KOPT-K1 (cell line): ENCODE measurements at regions not wholly inside any gene's neighbourhood (a gene's known extent, or its start where the extent isn't known, plus 50 kb on each side); places are given as distances from the start of the nearest gene placed in this dataset.

Source experiments
- H3K27ac ChIP-seq: fragments of 200-600 bp; sonication (generic); 2 replicates; pipeline ENCODE4 v1.5.1; 2016; ENCODE audit warnings: antibody characterized with exemption, mild to moderate bottlenecking, low read depth, low read length; ENCODE audit not compliant: poor library complexity, severe bottlenecking
- H3K36me3 ChIP-seq: fragments of 200-600 bp; sonication (generic); 2 replicates; pipeline ENCODE4 v1.5.1; 2017; ENCODE audit warnings: antibody characterized with exemption, mild to moderate bottlenecking, low read length, moderate library complexity; ENCODE audit not compliant: insufficient read depth
- H3K9me3 ChIP-seq: fragments of 200-600 bp; sonication (generic); 2 replicates; pipeline ENCODE4 v1.5.1; 2017; ENCODE audit warnings: antibody characterized with exemption, low read length, mild to moderate bottlenecking; ENCODE audit not compliant: insufficient read depth, poor library complexity, severe bottlenecking

- Histone ChIP-seq H3K9me3 (no peaks in the 10 kb centered on the region), H3K27ac (no peak overlapping the region), H3K36me3 (no peaks in the 10 kb centered on the region)
These were observed 127.6 kb upstream of the LPP start for GRCh38 chr3:188026191-188026968.

GRCh38 chr3:188031121-188031520 lies 122.8 kb upstream of the LPP start:
- Histone ChIP-seq H3K36me3 (no peaks in the 10 kb centered on the region), H3K27ac (peak overlapping the region; percentile 70), H3K9me3 (peaks cover 16% of the 10 kb centered on the region)

- Histone ChIP-seq H3K36me3 (no peaks in the 10 kb centered on the region), H3K27ac (no peak overlapping the region), H3K9me3 (peaks cover 16% of the 10 kb centered on the region)
These were observed 119.0 kb upstream of the LPP start for GRCh38 chr3:188034989-188035388.

- H3K36me3 ChIP-seq, result no peaks in the 10 kb centered on the region
- H3K27ac ChIP-seq, result no peak overlapping the region
- H3K9me3 ChIP-seq, result peaks cover 16% of the 10 kb centered on the region
These were observed 117.4 kb upstream of the LPP start for GRCh38 chr3:188036375-188037194.

- H3K27ac ChIP-seq, result no peak overlapping the region
- peaks cover 10% of the 10 kb centered on the region for H3K9me3 ChIP-seq
- no peaks in the 10 kb centered on the region for H3K36me3 ChIP-seq
These were observed 116.7 kb upstream of the LPP start for GRCh38 chr3:188037195-188037718.

- H3K36me3 ChIP-seq, result no peaks in the 10 kb centered on the region
- peaks cover 2% of the 10 kb centered on the region for H3K9me3 ChIP-seq
- H3K27ac ChIP-seq, result no peak overlapping the region
These were observed 115.9 kb upstream of the LPP start for GRCh38 chr3:188037965-188038581.

- Histone ChIP-seq H3K9me3 (no peaks in the 10 kb centered on the region), H3K36me3 (no peaks in the 10 kb centered on the region), H3K27ac (no peak overlapping the region)
These were observed 112.8 kb upstream of the LPP start for GRCh38 chr3:188041193-188041592.

GRCh38 chr3:188041895-188042294 lies 112.1 kb upstream of the LPP start:
- Histone ChIP-seq H3K9me3 (no peaks in the 10 kb centered on the region), H3K36me3 (no peaks in the 10 kb centered on the region), H3K27ac (no peak overlapping the region)

GRCh38 chr3:188042466-188042865 lies 111.5 kb upstream of the LPP start:
- Histone ChIP-seq H3K27ac (no peak overlapping the region), H3K36me3 (no peaks in the 10 kb centered on the region)

GRCh38 chr3:188043891-188044290 lies 110.1 kb upstream of the LPP start:
- no peak overlapping the region for H3K27ac ChIP-seq
- H3K9me3 ChIP-seq, result no peaks in the 10 kb centered on the region
- H3K36me3 ChIP-seq, result no peaks in the 10 kb centered on the region

More at GRCh38 chr3:188042466-188042865, 111.5 kb upstream of the LPP start:
- no peaks in the 10 kb centered on the region for H3K9me3 ChIP-seq

GRCh38 chr3:188046561-188047211 lies 107.3 kb upstream of the LPP start:
- Histone ChIP-seq H3K36me3 (no peaks in the 10 kb centered on the region), H3K9me3 (no peaks in the 10 kb centered on the region), H3K27ac (no peak overlapping the region)

- no peaks in the 10 kb centered on the region for H3K36me3 ChIP-seq
- no peak overlapping the region for H3K27ac ChIP-seq
- H3K9me3 ChIP-seq, result no peaks in the 10 kb centered on the region
These were observed 106.4 kb upstream of the LPP start for GRCh38 chr3:188047536-188047935.

GRCh38 chr3:188049606-188050530 lies 104.1 kb upstream of the LPP start:
- Histone ChIP-seq H3K9me3 (no peaks in the 10 kb centered on the region), H3K36me3 (no peaks in the 10 kb centered on the region), H3K27ac (peak overlapping the region; percentile 41)

GRCh38 chr3:188051801-188052168 lies 102.2 kb upstream of the LPP start:
- H3K36me3 ChIP-seq, result no peaks in the 10 kb centered on the region
- no peaks in the 10 kb centered on the region for H3K9me3 ChIP-seq
- H3K27ac ChIP-seq, result no peak overlapping the region
